Fibroblast of villous mesenchyme (primary cell): ENCODE measurements at regions not wholly inside any gene's neighbourhood (a gene's known extent, or its start where the extent isn't known, plus 50 kb on each side); places are given as distances from the start of the nearest gene placed in this dataset.
"Not testable (repeated sequence)": the region's sequence is repeated elsewhere in the genome, so short reads cannot be mapped to it uniquely, and the experiment has no call there.

Source experiments
- DNase-seq: peaks from one replicate; pipeline ENCODE4 v3.0.0-alpha.2; 2010; ENCODE audit warnings: low read depth
- H3K4me3 ChIP-seq: 2 replicates; pipeline ENCODE4 v1.5.1; 2011; ENCODE audit warnings: low read depth, mild to moderate bottlenecking, low read length
- CTCF ChIP-seq: IDR thresholded peaks from 2 replicates; pipeline ENCODE4 v1.5.1; 2012; ENCODE audit warnings: low read depth, mild to moderate bottlenecking, low read length; ENCODE audit not compliant: insufficient read depth

DNA sequence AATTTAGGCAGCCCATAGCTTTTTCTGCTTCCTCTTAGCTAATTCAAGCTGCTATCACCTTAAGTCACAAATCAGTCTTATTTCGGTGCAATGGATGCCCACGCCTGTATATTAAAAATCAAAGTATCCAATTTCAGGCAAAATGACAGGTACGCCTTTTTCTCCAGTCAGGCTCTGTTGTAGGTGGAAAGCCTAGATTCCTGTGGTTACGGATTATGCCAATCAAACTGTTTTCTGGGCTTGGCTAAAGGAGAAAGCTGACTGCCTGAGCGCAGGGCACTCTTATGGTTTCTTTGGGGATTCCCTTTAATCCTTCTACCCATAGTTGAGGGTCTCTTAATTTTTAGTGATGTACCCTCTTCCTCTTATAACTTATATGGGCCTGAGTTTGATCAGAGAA, 550.5 kb downstream of the PDHA2 start:
- DNase-seq, result no peak
- TF ChIP-seq CTCF, result no peak
- no peak overlapping the region for H3K4me3 ChIP-seq

- TF ChIP-seq CTCF, result no peak
- H3K4me3 ChIP-seq, result no peak overlapping the region
- no peak for DNase-seq
Observed at GRCh38 chr4:96395747-96396146, 555.9 kb downstream of the PDHA2 start.

DNA sequence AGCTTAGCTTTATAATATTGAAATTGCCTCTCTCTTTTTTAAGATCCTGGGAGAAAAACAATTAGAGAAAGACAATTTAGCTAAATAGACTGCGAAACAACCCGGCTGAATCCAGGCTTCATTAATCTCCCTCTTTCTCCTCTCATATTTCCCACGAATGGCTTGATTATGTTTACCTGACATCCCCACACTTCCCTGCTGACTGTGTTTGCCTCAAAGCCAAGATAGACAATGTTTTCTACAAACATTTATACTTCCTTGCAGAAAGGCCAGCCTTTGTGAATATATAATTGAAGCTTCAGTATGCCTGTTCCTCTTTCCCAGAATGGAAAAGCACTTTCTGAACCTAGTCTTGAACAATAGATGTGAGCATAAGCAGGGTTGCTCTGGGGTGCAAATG, 566.8 kb downstream of the PDHA2 start:
- TF ChIP-seq CTCF, result no peak
- no peak for DNase-seq
- no peak overlapping the region for H3K4me3 ChIP-seq

DNA sequence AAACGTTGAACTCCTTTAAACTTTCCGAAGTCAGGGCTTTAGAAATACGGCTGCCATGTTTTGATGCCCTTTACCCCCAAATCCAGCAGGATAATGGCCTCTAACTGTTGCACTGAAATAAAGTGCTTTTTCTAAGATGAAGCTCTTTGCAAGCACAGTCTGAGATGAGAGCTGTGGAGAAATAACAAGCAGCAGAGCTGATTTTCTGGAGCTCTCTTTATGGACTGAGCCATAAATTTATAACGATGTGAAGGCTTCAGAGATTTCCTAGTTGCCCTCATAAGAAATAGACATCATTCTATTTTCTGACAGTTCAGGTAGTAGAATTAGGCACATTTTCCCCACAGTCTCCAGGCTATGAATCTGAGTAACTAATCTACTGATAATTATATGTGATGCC, 567.3 kb downstream of the PDHA2 start:
- DNase-seq, result no peak
- no peak overlapping the region for H3K4me3 ChIP-seq
- no peak for TF ChIP-seq CTCF

DNA sequence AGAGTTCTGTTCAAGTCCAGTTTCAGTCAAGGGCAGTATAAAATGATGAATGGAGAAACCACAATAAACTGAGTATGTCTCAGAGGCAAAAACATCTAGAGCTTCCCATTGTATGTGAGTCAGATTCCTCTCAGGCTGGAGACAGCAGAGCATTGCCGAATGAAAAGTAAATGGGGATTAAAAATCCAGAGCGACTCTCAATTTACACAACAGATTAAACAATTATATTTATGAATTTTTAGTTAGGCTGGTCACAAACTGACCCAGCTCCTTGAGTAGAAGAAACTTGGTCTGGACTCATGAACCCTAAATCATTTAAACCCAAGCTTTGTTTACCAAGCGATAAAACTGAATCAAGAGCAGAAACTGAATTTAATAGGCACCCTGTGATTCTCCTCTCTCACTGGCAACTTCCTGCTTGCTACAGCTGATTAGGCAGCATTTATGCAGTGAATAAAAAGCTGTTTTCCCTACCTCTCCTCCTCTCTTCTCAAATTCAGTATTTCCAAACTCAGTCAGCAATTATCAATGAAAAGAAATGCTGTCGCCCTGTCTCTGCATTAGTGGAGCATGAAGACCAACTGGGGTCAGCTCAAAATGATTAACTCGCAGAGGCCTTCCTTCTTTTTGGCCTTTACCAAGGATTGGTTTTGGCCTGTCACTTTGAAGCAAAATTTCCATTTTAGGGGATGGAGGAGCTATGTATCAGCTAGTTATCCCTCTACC, 568.0 kb downstream of the PDHA2 start:
- no peak for DNase-seq
- TF ChIP-seq CTCF, result no peak
- H3K4me3 ChIP-seq, result no peak overlapping the region

DNA sequence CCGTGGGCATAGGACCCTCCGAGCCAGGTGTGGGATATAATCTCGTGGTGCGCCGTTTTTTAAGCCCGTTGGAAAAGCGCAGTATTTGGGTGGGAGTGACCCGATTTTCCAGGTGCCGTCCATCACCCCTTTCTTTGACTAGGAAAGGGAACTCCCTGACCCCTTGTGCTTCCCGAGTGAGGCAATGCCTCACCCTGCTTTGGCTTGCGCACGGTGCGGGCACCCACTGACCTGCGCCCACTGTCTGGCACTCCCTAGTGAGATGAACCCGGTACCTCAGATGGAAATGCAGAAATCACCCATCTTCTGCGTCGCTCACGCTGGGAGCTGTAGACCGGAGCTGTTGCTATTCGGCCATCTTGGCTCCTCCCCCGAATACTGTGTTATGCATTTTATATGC, 575.0 kb downstream of the PDHA2 start:
- not testable (repeated sequence) for H3K4me3 ChIP-seq, DNase-seq

GRCh38 chr4:96429657-96430056, 589.8 kb downstream of the PDHA2 start:
- H3K4me3 ChIP-seq, result no peak overlapping the region
- no peak for TF ChIP-seq CTCF
- no peak for DNase-seq

- no peak for TF ChIP-seq CTCF
- no peak overlapping the region for H3K4me3 ChIP-seq
- no peak for DNase-seq
Observed at GRCh38 chr4:96431094-96431493, 591.2 kb downstream of the PDHA2 start.
